Renal cortical epithelial cell (primary cell): ENCODE measurements at regions not wholly inside any gene's neighbourhood (a gene's known extent, or its start where the extent isn't known, plus 50 kb on each side); places are given as distances from the start of the nearest gene placed in this dataset.
"Not testable (repeated sequence)": the region's sequence is repeated elsewhere in the genome, so short reads cannot be mapped to it uniquely, and the experiment has no call there.

Experiments used
- DNase-seq: peaks from one replicate; pipeline ENCODE4 v3.0.0-alpha.2; 2011; ENCODE audit warnings: low read depth

GRCh38 chr4:173091362-173091761 is 77.2 kb upstream of the GALNT7 start:
- peak; percentile 76 for DNase-seq

DNA sequence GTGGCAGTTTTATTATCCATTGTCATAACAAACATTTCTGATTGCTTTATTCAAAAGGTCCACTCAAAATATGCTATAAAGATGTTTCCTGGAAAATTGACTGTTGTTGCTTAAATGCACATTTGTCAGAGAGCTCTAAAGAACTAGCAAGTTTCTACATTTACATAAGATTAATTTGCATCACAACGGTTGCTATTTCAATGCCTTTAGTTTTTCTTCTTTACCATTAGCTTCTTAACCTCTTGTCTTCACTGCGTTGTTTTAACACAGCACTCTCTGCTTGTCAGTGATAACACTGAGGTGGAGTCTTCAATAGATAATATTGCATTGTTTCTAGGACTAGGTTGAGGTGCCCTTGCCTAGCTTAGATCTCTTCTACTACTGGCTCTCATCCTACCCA is 76.7 kb upstream of the GALNT7 start:
- DNase-seq, result no peak

DNA sequence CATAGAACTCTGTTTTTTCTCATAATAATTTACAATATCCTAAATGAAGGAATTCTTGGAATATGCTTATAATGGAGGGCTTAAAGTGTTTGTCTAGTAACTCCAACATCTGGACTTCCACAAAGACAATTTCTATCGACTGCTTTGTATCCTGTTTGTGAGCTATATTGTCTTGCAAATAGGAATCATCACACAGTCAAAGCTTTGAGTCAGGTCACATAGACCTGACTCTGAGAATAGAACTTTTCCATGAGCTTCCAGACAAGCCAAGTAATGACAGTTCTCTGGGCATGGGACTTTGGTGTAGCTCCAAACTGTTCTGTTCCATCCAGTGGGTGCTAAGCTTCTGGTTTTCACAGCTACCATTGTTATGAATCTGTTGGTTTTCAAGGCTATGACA is 75.2 kb upstream of the GALNT7 start:
- no peak for DNase-seq

- no peak for DNase-seq
Measured at GRCh38 chr4:173094739-173095421, 73.7 kb upstream of the GALNT7 start.

DNA sequence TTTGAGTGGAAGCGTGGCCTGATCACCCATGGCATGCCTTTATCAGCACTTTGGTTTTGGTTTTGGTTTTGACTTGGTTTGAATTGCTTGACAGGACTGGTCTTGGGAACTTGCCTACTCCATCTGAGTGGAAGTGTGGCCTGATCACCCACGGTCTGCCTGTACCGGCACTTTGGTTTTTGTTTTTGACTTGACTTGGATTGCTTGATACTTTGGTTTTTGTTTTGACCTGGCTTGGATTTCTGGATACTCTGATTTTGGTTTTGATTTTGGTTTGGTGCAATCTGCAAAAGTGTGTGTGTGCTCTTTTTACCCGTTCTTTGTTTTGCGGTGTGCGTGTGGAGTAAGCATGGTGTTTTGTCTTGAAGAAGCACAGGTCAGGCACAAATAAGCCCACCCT is 69.2 kb upstream of the GALNT7 start:
- DNase-seq, result not testable (repeated sequence)

DNA sequence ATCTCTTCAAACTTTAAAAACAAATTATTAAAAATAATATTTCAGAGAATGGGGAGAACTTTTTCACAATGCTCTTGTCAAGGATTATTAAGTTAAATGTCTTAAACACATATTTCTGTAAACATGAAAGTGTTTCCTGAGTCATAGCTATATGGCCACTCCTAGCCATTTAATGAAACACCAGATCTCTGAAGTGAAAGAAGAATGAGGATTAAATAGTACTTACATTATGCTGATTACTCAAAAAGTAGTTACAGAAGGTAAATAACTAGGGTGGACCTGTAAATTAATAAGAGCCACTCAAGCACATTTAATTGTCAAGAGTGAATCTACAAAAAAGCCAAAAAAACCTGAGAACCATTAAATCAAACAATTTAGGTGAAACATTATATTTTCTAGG is 57.6 kb upstream of the GALNT7 start:
- DNase-seq, result no peak

DNA sequence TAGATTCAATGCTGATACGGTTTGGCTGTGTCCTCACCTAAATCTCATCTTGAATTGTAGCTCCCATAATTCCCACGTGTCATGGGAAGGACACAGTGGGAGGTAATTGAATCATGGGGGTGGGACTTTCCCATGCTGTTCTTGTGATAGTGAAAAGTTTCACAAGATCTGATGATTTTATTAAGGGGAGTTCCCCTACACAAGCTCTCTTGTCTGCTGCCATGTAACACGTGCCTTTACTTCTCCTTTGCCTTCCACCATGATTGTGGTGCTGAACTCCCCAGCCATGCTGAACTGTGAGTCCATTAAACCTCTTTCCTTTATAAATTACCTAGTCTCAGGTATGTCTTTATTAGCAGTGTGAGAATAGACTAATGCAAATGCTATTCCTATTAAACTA is 51.2 kb upstream of the GALNT7 start:
- DNase-seq, result peak; percentile 37
